ENCODE measurements at regions not wholly inside any gene's neighbourhood (a gene's known extent, or its start where the extent isn't known, plus 50 kb on each side); places are given as distances from the start of the nearest gene placed in this dataset.

- TF ChIP-seq, protein P1, sequence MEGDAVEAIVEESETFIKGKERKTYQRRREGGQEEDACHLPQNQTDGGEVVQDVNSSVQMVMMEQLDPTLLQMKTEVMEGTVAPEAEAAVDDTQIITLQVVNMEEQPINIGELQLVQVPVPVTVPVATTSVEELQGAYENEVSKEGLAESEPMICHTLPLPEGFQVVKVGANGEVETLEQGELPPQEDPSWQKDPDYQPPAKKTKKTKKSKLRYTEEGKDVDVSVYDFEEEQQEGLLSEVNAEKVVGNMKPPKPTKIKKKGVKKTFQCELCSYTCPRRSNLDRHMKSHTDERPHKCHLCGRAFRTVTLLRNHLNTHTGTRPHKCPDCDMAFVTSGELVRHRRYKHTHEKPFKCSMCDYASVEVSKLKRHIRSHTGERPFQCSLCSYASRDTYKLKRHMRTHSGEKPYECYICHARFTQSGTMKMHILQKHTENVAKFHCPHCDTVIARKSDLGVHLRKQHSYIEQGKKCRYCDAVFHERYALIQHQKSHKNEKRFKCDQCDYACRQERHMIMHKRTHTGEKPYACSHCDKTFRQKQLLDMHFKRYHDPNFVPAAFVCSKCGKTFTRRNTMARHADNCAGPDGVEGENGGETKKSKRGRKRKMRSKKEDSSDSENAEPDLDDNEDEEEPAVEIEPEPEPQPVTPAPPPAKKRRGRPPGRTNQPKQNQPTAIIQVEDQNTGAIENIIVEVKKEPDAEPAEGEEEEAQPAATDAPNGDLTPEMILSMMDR (IDR thresholded peaks at IDR 0.05; ENCODE audit: low read depth, low read length) = no peak
- TF ChIP-seq POLR2A (IDR thresholded peaks at IDR 0.05; ENCODE audit: extremely low read depth, insufficient read length) = no peak
- TF ChIP-seq, protein P2, sequence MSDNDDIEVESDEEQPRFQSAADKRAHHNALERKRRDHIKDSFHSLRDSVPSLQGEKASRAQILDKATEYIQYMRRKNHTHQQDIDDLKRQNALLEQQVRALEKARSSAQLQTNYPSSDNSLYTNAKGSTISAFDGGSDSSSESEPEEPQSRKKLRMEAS (IDR thresholded peaks at IDR 0.05; ENCODE audit: low read depth, low read length) = no peak
Observed at GRCh38 chr17:27091043-27091497, 202.8 kb upstream of the WSB1 start.

All from NB4 (cell line).